Neural crest cell (in vitro differentiated cells): ENCODE measurements at regions not wholly inside any gene's neighbourhood (a gene's known extent, or its start where the extent isn't known, plus 50 kb on each side); places are given as distances from the start of the nearest gene placed in this dataset.
"Not testable (repeated sequence)": the region's sequence is repeated elsewhere in the genome, so short reads cannot be mapped to it uniquely, and the experiment has no call there.

Experiments used
- DNase-seq: peaks from one replicate; pipeline ENCODE4 v3.0.0; 2021; ENCODE audit warnings: low read depth, mixed read lengths, low spot score
- H3K27ac Mint-ChIP-seq: one replicate; pipeline ENCODE4 v1.8.0; 2021; ENCODE audit warnings: mild to moderate bottlenecking, mixed read lengths; ENCODE audit not compliant: unreplicated experiment
- H3K27me3 Mint-ChIP-seq: 2 replicates; pipeline ENCODE4 v1.8.0; 2021; ENCODE audit warnings: low read depth, mild to moderate bottlenecking, mixed read lengths
- H3K36me3 Mint-ChIP-seq: 2 replicates; pipeline ENCODE4 v1.8.0; 2021; ENCODE audit warnings: low read depth, mild to moderate bottlenecking, mixed read lengths
- H3K4me1 Mint-ChIP-seq: 2 replicates; pipeline ENCODE4 v1.8.0; 2021; ENCODE audit warnings: mixed read lengths
- H3K4me3 Mint-ChIP-seq: one replicate; pipeline ENCODE4 v1.8.0; 2021; ENCODE audit warnings: mild to moderate bottlenecking, mixed read lengths
- H3K9me3 Mint-ChIP-seq: 2 replicates; pipeline ENCODE4 v1.8.0; 2021; ENCODE audit warnings: mixed read lengths
- CTCF ChIP-seq: fragments of 200-600 bp; sonication (generic); conservative IDR thresholded peaks from 2 replicates; pipeline ENCODE4 v1.5.0; 2021; ENCODE audit warnings: antibody characterized with exemption, mild to moderate bottlenecking

- H3K27me3 Mint-ChIP-seq: no peaks in the 10 kb centered on the region
- H3K36me3 Mint-ChIP-seq: no peaks in the 10 kb centered on the region
- no peaks in the 10 kb centered on the region for H3K9me3 Mint-ChIP-seq
- no peak overlapping the region for H3K4me3 Mint-ChIP-seq
- DNase-seq: no peak
- no peaks in the 10 kb centered on the region for H3K4me1 Mint-ChIP-seq
- no peak for TF ChIP-seq CTCF
- no peak overlapping the region for H3K27ac Mint-ChIP-seq
These were observed 63.8 kb upstream of the RALY start for GRCh38 chr20:33929917-33930316.

- TF ChIP-seq CTCF: peak; percentile 50
- H3K9me3 Mint-ChIP-seq: no peaks in the 10 kb centered on the region
- no peaks in the 10 kb centered on the region for H3K36me3 Mint-ChIP-seq
- H3K4me3 Mint-ChIP-seq: no peak overlapping the region
- no peaks in the 10 kb centered on the region for H3K27me3 Mint-ChIP-seq
- DNase-seq: peak; percentile 35
- H3K27ac Mint-ChIP-seq: no peak overlapping the region
- H3K4me1 Mint-ChIP-seq: peaks cover 9% of the 10 kb centered on the region
These were observed 60.2 kb upstream of the RALY start for GRCh38 chr20:33933469-33933909.

- no peak for TF ChIP-seq CTCF
- H3K4me1 Mint-ChIP-seq: peaks cover 9% of the 10 kb centered on the region
- no peaks in the 10 kb centered on the region for H3K9me3 Mint-ChIP-seq
- H3K36me3 Mint-ChIP-seq: no peaks in the 10 kb centered on the region
- no peaks in the 10 kb centered on the region for H3K27me3 Mint-ChIP-seq
- no peak for DNase-seq
- no peak overlapping the region for H3K4me3 Mint-ChIP-seq
- H3K27ac Mint-ChIP-seq: no peak overlapping the region
These were observed 57.1 kb upstream of the RALY start for GRCh38 chr20:33936656-33937055.

GRCh38 chr20:33939031-33939430 lies 54.7 kb upstream of the RALY start:
- H3K27me3 Mint-ChIP-seq, H3K4me1 Mint-ChIP-seq, H3K36me3 Mint-ChIP-seq, H3K4me3 Mint-ChIP-seq, DNase-seq, H3K9me3 Mint-ChIP-seq: not testable (repeated sequence)
- peak overlapping the region; percentile 54 for H3K27ac Mint-ChIP-seq

- Mint-ChIP-seq H3K4me1 (peaks cover 7% of the 10 kb centered on the region), H3K36me3 (no peaks in the 10 kb centered on the region), H3K4me3 (no peak overlapping the region), H3K9me3 (peaks cover 6% of the 10 kb centered on the region), H3K27ac (no peak overlapping the region), H3K27me3 (no peaks in the 10 kb centered on the region)
- TF ChIP-seq CTCF: no peak
- no peak for DNase-seq
These were observed 53.0 kb upstream of the RALY start for GRCh38 chr20:33940666-33941065.
